ENCODE measurements at regions not wholly inside any gene's neighbourhood (a gene's known extent, or its start where the extent isn't known, plus 50 kb on each side); places are given as distances from the start of the nearest gene placed in this dataset.
A peak's percentile ranks its signal among the peaks of the same experiment; 100 is the strongest.

GRCh38 chr1:83671586-83671985, 327.3 kb downstream of the TTLL7 start:
- DNase-seq (ENCODE audit: low spot score), result no peak

- DNase-seq (ENCODE audit: low spot score), result no peak
Observed at GRCh38 chr1:83670909-83671565, 327.9 kb downstream of the TTLL7 start.

DNA sequence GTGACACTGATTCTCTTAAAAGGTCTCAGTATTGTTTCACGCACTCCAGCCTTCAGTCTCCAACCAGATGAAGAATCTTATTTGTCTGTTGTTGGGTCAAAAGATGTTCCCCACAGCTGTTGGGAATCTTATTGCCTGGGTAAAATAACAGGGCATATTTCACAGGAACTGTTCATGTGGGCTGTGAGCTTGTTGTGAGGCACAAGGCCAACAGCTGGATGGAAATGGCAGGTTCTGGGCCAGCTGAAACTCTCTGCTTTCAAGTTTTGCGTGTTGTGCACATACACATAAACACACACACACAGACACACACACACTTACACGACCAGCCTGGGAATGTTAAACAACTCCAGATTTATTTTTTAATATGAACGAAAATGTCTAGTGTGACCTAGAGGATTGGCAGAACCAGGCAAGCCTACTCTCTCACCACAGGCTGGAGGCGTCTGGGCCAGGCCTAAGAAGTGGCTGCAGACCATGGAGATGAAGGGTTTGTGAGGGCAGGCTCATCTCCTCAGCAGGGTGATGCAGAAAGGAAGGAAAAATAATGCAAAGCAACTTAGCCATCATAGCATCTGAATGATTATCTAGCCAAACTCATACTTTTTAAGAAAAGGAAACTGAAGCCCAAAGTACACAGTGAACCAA, 357.0 kb downstream of the TTLL7 start:
- DNase-seq (ENCODE audit: low spot score), result no peak

GRCh38 chr1:83641206-83641658, 357.7 kb downstream of the TTLL7 start:
- no peak for DNase-seq (ENCODE audit: low spot score)

DNA sequence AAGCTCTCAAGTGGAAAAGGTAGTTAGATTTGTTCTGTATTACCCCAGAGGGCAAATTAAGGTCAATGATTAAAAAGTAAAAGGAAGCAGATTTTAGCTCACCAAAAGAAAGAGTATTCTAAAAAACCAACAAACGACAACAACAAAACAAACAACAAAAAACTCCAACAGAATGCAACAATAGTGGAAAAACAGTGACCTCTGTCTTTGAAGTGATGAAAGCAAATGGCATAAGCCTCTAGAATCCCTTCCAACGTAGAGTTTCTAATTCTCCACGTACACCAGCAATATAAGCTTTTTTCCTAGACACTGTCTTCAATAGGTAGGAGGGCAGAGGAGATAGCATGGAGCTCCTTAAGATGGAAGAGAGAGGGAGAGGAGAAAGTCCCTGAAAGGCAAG, 359.1 kb downstream of the TTLL7 start:
- DNase-seq (ENCODE audit: low spot score), result no peak

DNA sequence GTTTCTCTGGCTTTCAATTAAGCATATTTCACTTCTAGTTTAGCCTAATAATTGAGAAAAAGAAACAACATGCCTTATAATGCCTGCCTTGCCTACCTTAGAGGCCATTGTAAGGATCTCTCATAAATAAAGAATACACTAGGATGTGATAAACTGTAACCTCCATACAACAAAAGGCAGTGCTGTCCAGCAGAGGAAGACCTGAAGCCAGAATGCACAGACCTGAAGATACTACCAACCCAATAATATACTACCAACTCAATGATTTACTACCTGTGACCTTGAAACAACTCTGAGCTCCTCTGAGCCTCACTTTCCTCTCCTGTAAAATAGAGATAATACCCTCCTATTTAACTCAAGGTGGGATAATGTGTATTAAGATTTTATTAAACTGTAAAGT, 361.3 kb downstream of the TTLL7 start:
- DNase-seq (ENCODE audit: low spot score), result no peak

DNA sequence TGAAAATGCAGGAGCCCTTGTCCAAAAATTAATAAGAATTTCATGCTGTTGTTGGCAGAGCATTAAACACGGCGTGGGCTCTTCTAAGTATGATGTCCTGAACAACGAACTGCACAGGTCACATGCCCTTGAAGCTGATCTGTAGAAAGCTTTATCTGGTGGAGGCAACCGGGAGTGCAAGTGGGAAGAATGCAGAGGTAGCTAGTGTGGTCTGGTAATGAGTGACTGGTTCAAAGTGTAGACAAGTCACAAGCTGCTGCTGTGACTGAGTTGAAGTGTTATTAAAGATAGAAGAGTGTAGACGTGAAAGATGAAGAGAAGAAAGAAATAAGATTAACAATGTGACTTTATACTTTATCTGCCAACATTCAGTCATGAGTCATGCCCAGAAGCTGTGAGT, 361.9 kb downstream of the TTLL7 start:
- no peak for DNase-seq (ENCODE audit: low spot score)

DNA sequence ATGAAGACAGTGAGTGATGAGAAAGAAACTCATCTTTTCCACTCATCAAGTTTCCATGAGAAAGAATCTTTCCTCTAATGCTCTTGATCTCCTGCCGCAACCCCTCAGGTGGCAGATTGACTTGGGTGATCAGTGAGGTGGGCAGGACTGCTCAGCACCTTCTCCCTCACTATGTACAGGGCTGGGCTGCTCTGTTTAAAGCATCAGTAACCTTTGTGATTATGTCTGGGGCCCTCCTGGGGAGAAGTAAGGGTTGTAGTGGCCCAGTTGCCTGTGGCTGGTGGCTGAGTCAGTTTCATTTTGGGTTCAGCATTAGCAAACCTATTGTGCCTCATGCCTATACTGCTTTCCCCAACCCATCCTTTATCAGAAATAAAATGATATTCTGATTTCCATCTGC, 366.0 kb downstream of the TTLL7 start:
- DNase-seq (ENCODE audit: low spot score), result no peak

- no peak for DNase-seq (ENCODE audit: low spot score)
Observed at GRCh38 chr1:83631851-83632250, 367.1 kb downstream of the TTLL7 start.

GRCh38 chr1:83627045-83627444, 371.9 kb downstream of the TTLL7 start:
- DNase-seq (ENCODE audit: low spot score), result no peak

DNA sequence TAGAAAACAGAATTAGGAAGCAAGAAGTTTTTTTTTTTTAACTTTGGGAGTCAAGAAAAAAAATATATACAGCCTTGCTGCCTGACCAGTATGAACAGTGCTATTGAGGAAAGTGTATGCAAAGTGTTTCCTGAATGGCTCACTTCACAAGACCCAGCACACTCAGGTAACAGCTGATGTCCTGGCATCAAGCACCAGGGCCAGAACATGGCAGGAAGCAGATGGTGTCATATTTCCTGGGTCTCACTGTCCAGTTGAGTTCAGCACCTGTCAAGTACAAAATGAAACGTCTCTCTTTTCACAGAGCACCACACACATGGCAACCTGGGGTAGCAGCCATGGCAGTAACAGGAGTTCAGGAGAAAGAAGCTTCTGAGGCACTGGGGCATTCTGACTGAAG, 372.3 kb downstream of the TTLL7 start:
- peak; percentile 3 for DNase-seq (ENCODE audit: low spot score)

GRCh38 chr1:83625646-83626045, 373.3 kb downstream of the TTLL7 start:
- DNase-seq (ENCODE audit: low spot score), result no peak

DNA sequence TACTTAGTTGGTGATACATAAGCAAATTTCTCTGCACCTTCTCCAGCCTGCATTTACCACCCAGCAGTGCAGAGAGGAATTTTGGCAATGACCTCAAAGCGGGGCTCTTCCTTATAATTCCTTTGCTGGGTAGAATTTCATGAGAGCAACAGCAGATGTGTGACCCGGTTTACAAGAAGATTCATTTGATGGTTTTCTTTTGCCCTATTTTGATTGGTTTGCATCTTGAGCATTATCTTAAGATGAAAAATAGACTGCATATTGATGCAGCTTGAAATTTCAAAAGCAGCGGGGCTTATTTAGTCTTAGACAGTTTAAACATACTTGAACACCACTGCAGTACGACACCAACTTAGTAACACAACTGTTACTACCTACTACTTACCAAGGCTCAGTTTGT, 378.9 kb downstream of the TTLL7 start:
- DNase-seq (ENCODE audit: low spot score), result no peak

- DNase-seq (ENCODE audit: low spot score), result no peak
Observed at GRCh38 chr1:83619170-83619896, 379.6 kb downstream of the TTLL7 start.

GRCh38 chr1:83617883-83618282, 381.0 kb downstream of the TTLL7 start:
- no peak for DNase-seq (ENCODE audit: low spot score)

GRCh38 chr1:83615370-83615769, 383.6 kb downstream of the TTLL7 start:
- DNase-seq (ENCODE audit: low spot score), result no peak

DNA sequence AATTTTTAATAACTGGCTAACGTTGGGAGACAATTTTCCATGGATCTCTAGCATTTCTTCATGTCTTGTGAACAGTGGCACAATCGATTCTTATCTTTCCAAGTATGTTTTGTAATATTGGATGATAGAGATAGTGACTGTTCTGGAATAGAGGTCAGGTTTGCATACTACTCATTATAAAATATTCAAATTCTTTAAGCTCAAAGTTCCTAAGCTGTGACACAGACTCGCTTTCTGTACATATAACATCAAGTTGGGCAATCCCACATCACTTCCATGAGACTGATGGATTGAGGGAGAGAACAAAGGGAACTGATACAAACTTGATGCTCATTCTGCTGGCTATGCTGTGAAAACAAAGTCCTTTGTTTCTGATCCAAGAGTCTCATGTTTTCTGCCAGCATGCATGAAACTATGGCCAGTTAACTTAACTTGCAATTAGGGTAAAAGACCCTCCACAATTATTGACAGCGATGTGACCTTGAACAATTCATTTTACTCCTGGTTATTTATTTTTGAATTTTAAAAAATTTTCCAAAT, 392.4 kb downstream of the TTLL7 start:
- DNase-seq (ENCODE audit: low spot score), result no peak

- DNase-seq (ENCODE audit: low spot score), result no peak
Observed at GRCh38 chr1:83596331-83596730, 402.6 kb downstream of the TTLL7 start.

- DNase-seq (ENCODE audit: low spot score), result no peak
Observed at GRCh38 chr1:83593073-83593472, 405.9 kb downstream of the TTLL7 start.

DNA sequence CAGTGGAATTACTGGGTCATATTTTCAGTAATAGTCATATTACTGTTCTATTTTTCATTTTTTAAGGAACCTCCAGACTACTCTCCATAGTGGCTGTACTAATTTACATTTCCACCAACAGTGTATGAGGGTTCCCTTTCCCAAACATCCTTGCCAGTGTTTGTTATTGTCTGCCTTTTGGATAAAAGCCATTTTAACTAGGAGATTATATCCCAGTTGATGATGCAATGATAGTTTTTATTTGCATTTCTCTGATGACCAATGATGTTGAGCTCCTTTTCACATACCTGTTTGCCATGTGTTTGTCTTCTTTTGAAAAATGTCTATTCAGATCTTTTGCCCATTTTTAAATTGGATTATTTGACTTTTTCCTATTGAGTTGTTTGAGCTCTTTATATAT, 410.8 kb downstream of the TTLL7 start:
- DNase-seq (ENCODE audit: low spot score), result no peak

DNA sequence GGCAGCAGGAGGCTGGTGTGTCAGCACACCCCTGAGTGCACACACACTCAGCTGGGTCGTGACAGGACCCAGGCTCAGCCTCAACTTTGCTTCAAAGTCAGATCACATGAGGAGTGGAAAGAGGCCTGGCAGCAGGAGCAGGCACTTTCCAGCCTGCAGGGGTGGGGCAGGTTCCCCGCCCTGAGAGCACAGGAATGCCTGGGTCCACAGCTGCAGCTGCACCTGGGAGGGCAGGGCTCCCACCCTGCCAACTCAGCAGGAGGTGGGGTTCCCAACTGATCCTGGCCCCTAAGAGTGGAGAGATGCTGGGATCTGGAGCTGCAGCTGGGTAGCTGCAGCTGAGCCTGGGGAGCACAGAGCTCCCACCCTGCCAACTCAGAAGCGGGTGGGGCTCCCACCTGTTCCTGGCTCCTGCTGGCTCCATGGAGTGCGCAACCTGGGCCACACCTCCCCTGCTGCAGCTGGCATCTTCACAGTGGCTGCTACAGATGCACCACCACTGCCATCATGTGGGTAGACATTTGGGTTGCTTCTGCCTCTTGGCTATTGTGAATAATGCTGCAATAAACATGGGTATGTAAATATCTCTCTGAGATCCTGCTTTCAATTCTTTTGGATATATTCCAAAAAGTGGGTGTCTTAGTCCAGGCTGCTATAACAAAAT, 415.4 kb downstream of the TTLL7 start:
- DNase-seq (ENCODE audit: low spot score), result peak; percentile 28

DNA sequence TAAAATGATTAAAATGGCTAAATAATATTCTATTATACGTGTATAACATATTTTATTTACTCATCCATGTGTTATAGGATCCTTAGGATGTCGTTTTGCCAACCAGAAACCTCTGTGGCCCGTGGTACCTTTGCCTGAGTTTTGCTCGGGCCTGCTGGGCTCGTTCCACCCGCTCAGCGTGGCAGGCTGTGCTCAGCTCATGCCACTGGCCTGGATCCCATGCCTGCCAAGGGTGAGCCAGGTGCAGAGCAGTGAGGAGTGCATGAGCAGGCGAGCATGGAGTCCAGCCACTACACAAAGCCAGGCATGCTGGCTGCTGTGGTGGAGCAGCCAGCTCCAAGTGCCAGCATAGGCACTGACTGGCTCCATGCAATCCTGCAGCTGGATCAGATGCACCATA, 417.2 kb downstream of the TTLL7 start:
- no peak for DNase-seq (ENCODE audit: low spot score)

- DNase-seq (ENCODE audit: low spot score), result no peak
Observed at GRCh38 chr1:83574791-83575190, 424.1 kb downstream of the TTLL7 start.

All from NAMALWA (cell line).